ENCODE measurements at regions not wholly inside any gene's neighbourhood (a gene's known extent, or its start where the extent isn't known, plus 50 kb on each side); places are given as distances from the start of the nearest gene placed in this dataset.

DNA sequence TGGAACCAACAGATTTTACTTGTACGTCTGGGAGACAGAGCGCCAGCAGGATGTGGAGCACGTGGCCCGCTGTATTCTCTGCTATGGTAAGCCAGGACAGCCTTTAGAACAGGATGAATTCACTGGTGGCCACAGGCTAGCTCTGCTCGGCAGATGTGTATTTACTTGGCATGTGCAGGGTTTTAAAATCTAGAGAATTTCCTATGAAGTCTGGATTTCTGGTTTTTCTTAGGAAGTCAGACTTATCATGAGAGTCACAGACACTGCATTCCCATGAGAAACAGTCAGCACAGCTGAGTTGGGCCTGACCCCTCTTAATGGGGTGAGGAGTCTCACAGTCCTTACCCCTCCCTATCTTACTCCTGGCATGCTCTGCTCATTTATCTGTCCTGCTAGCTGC is 84.6 kb upstream of the COL6A5 start:
- TF ChIP-seq, protein P1, sequence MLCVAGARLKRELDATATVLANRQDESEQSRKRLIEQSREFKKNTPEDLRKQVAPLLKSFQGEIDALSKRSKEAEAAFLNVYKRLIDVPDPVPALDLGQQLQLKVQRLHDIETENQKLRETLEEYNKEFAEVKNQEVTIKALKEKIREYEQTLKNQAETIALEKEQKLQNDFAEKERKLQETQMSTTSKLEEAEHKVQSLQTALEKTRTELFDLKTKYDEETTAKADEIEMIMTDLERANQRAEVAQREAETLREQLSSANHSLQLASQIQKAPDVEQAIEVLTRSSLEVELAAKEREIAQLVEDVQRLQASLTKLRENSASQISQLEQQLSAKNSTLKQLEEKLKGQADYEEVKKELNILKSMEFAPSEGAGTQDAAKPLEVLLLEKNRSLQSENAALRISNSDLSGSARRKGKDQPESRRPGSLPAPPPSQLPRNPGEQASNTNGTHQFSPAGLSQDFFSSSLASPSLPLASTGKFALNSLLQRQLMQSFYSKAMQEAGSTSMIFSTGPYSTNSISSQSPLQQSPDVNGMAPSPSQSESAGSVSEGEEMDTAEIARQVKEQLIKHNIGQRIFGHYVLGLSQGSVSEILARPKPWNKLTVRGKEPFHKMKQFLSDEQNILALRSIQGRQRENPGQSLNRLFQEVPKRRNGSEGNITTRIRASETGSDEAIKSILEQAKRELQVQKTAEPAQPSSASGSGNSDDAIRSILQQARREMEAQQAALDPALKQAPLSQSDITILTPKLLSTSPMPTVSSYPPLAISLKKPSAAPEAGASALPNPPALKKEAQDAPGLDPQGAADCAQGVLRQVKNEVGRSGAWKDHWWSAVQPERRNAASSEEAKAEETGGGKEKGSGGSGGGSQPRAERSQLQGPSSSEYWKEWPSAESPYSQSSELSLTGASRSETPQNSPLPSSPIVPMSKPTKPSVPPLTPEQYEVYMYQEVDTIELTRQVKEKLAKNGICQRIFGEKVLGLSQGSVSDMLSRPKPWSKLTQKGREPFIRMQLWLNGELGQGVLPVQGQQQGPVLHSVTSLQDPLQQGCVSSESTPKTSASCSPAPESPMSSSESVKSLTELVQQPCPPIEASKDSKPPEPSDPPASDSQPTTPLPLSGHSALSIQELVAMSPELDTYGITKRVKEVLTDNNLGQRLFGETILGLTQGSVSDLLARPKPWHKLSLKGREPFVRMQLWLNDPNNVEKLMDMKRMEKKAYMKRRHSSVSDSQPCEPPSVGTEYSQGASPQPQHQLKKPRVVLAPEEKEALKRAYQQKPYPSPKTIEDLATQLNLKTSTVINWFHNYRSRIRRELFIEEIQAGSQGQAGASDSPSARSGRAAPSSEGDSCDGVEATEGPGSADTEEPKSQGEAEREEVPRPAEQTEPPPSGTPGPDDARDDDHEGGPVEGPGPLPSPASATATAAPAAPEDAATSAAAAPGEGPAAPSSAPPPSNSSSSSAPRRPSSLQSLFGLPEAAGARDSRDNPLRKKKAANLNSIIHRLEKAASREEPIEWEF (IDR thresholded peaks at IDR 0.05; ENCODE audit: insufficient replicate concordance, low read depth, low read length) = no peak
- no peak for TF ChIP-seq RCOR1 (conservative IDR thresholded peaks at IDR 0.05; ENCODE audit: low read depth, low read length)
- TF ChIP-seq, protein P2, sequence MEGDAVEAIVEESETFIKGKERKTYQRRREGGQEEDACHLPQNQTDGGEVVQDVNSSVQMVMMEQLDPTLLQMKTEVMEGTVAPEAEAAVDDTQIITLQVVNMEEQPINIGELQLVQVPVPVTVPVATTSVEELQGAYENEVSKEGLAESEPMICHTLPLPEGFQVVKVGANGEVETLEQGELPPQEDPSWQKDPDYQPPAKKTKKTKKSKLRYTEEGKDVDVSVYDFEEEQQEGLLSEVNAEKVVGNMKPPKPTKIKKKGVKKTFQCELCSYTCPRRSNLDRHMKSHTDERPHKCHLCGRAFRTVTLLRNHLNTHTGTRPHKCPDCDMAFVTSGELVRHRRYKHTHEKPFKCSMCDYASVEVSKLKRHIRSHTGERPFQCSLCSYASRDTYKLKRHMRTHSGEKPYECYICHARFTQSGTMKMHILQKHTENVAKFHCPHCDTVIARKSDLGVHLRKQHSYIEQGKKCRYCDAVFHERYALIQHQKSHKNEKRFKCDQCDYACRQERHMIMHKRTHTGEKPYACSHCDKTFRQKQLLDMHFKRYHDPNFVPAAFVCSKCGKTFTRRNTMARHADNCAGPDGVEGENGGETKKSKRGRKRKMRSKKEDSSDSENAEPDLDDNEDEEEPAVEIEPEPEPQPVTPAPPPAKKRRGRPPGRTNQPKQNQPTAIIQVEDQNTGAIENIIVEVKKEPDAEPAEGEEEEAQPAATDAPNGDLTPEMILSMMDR (IDR thresholded peaks at IDR 0.05 in 2 of 3, conservative IDR thresholded peaks at IDR 0.05 in 1 of 3; ENCODE audit: control insufficient read depth in 2 of 3, extremely low read depth in 1 of 3, insufficient read depth in 1 of 3, low read depth in 3 of 3, low read length in 3 of 3) = no peak
- TF ChIP-seq SP1 (IDR thresholded peaks at IDR 0.05; ENCODE audit: low read depth, low read length) = no peak
- no peak for TF ChIP-seq NFIC (IDR thresholded peaks at IDR 0.05; ENCODE audit: low read depth, low read length)

All from GM12878 (cell line).